BE2C (cell line): ENCODE measurements at regions not wholly inside any gene's neighbourhood (a gene's known extent, or its start where the extent isn't known, plus 50 kb on each side); places are given as distances from the start of the nearest gene placed in this dataset.

Experiments
- DNase-seq: peaks from one replicate; pipeline ENCODE4 v3.0.0-alpha.2; 2020
- H3K27me3 ChIP-seq: fragments of 250-450 bp; sonication (Bioruptor Pico); 2 replicates; pipeline ENCODE4 v1.5.1; 2020; ENCODE audit warnings: mild to moderate bottlenecking
- H3K36me3 ChIP-seq: fragments of 250-450 bp; sonication (Bioruptor Pico); 2 replicates; pipeline ENCODE4 v1.5.1; 2020; ENCODE audit warnings: mild to moderate bottlenecking
- H3K4me1 ChIP-seq: fragments of 250-450 bp; sonication (Bioruptor Pico); 2 replicates; pipeline ENCODE4 v1.5.1; 2020
- H3K4me3 ChIP-seq: 2 replicates; pipeline ENCODE4 v1.5.1; 2011; ENCODE audit warnings: low read depth, low read length
- H3K9me3 ChIP-seq: fragments of 250-450 bp; sonication (Bioruptor Pico); 2 replicates; pipeline ENCODE4 v1.5.1; 2020
- TF ChIP-seq, protein P1 (sequence below): IDR thresholded peaks from 2 replicates; pipeline ENCODE4 v1.5.1; 2012; ENCODE audit warnings: mild to moderate bottlenecking, low read depth, low read length

GRCh38 chr7:25754751-25755150, 397.2 kb upstream of the NFE2L3 start:
- no peak overlapping the region for H3K4me3 ChIP-seq
- TF ChIP-seq, protein P1, sequence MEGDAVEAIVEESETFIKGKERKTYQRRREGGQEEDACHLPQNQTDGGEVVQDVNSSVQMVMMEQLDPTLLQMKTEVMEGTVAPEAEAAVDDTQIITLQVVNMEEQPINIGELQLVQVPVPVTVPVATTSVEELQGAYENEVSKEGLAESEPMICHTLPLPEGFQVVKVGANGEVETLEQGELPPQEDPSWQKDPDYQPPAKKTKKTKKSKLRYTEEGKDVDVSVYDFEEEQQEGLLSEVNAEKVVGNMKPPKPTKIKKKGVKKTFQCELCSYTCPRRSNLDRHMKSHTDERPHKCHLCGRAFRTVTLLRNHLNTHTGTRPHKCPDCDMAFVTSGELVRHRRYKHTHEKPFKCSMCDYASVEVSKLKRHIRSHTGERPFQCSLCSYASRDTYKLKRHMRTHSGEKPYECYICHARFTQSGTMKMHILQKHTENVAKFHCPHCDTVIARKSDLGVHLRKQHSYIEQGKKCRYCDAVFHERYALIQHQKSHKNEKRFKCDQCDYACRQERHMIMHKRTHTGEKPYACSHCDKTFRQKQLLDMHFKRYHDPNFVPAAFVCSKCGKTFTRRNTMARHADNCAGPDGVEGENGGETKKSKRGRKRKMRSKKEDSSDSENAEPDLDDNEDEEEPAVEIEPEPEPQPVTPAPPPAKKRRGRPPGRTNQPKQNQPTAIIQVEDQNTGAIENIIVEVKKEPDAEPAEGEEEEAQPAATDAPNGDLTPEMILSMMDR = no peak
- H3K36me3 ChIP-seq = no peaks in the 10 kb centered on the region; the same call in 1 of the 2 replicates
- DNase-seq = no peak
- H3K9me3 ChIP-seq = no peaks in the 10 kb centered on the region
- H3K27me3 ChIP-seq = no peaks in the 10 kb centered on the region
- H3K4me1 ChIP-seq = no peaks in the 10 kb centered on the region

DNA sequence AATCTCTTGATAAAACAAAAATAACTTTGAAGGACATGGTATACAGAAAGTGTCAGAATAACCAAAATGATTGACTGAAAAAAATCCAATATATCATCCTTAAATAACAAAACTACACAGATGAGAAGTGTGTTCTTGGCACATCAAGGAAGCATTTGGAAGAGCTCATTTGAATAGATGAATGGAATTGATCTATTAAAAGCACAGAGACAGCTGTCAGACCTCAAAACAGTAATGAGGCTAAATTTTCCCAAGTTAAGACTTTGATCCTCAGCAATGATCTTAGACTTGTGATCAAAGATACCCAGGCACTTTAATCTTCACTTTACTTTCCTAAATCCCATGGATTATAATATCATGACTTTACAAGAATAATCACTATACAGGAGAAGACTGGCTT, 395.4 kb upstream of the NFE2L3 start:
- Histone ChIP-seq H3K36me3 (no peaks in the 10 kb centered on the region; the same call in 1 of the 2 replicates), H3K27me3 (no peaks in the 10 kb centered on the region), H3K4me3 (no peak overlapping the region), H3K4me1 (no peaks in the 10 kb centered on the region), H3K9me3 (no peaks in the 10 kb centered on the region)
- DNase-seq = no peak
- TF ChIP-seq, protein P1 = no peak

- no peak overlapping the region for H3K4me3 ChIP-seq
- no peaks in the 10 kb centered on the region for H3K4me1 ChIP-seq
- no peak for DNase-seq
- TF ChIP-seq, protein P1 = no peak
- no peaks in the 10 kb centered on the region for H3K9me3 ChIP-seq
- no peaks in the 10 kb centered on the region; the same call in 1 of the 2 replicates for H3K36me3 ChIP-seq
- H3K27me3 ChIP-seq = no peaks in the 10 kb centered on the region
Observed at GRCh38 chr7:25758559-25758958, 393.4 kb upstream of the NFE2L3 start.

GRCh38 chr7:25759286-25759685, 392.7 kb upstream of the NFE2L3 start:
- Histone ChIP-seq H3K36me3 (no peaks in the 10 kb centered on the region; the same call in 1 of the 2 replicates), H3K9me3 (no peaks in the 10 kb centered on the region), H3K4me1 (no peaks in the 10 kb centered on the region), H3K27me3 (no peaks in the 10 kb centered on the region), H3K4me3 (no peak overlapping the region)
- DNase-seq = no peak
- TF ChIP-seq, protein P1 = no peak

GRCh38 chr7:25759748-25760147, 392.2 kb upstream of the NFE2L3 start:
- TF ChIP-seq, protein P1 = no peak
- Histone ChIP-seq H3K36me3 (no peaks in the 10 kb centered on the region; the same call in 1 of the 2 replicates), H3K4me3 (no peak overlapping the region), H3K27me3 (no peaks in the 10 kb centered on the region), H3K4me1 (no peaks in the 10 kb centered on the region), H3K9me3 (no peaks in the 10 kb centered on the region)
- no peak for DNase-seq

- no peaks in the 10 kb centered on the region for H3K4me1 ChIP-seq
- no peak overlapping the region for H3K4me3 ChIP-seq
- TF ChIP-seq, protein P1 = no peak
- H3K36me3 ChIP-seq = no peaks in the 10 kb centered on the region; the same call in 1 of the 2 replicates
- no peaks in the 10 kb centered on the region for H3K27me3 ChIP-seq
- no peaks in the 10 kb centered on the region for H3K9me3 ChIP-seq
- no peak for DNase-seq
Observed at GRCh38 chr7:25762511-25763462, 389.2 kb upstream of the NFE2L3 start.
